Large intestine (tissue), 3 donors: ENCODE measurements at regions not wholly inside any gene's neighbourhood (a gene's known extent, or its start where the extent isn't known, plus 50 kb on each side); places are given as distances from the start of the nearest gene placed in this dataset.

Experiments used
- DNase-seq, 2 donors: peaks; one replicate each; pipeline versions ENCODE4 v3.0.0 to v3.0.0-alpha.2; 2013
- H3K27ac ChIP-seq: one replicate; pipeline ENCODE4 v1.5.1; 2013; ENCODE audit warnings: low read length
- H3K27me3 ChIP-seq: 2 replicates; pipeline ENCODE4 v1.6.1; 2013; ENCODE audit warnings: low read length; ENCODE audit not compliant: control insufficient read depth, insufficient read depth
- H3K36me3 ChIP-seq: 2 replicates; pipeline ENCODE4 v1.6.1; 2013; ENCODE audit warnings: low read length; ENCODE audit not compliant: control insufficient read depth, insufficient read depth
- H3K4me1 ChIP-seq: one replicate; pipeline ENCODE4 v1.6.1; 2013; ENCODE audit warnings: low read length; ENCODE audit not compliant: control insufficient read depth, insufficient read depth
- H3K4me3 ChIP-seq: one replicate; pipeline ENCODE4 v1.5.1; 2013; ENCODE audit warnings: low read length
- H3K9me3 ChIP-seq: one replicate; pipeline ENCODE4 v1.6.1; 2013; ENCODE audit warnings: mild to moderate bottlenecking, low read depth, low read length, moderate library complexity; ENCODE audit not compliant: control insufficient read depth
- WGBS: methylation state at CpG from one replicate; pipeline ENCODE4 v1.1.5; 2013; ENCODE audit warnings: low lambda C conversion rate; ENCODE audit not compliant: insufficient coverage; 5-methylcytosine and 5-hydroxymethylcytosine counted together

DNA sequence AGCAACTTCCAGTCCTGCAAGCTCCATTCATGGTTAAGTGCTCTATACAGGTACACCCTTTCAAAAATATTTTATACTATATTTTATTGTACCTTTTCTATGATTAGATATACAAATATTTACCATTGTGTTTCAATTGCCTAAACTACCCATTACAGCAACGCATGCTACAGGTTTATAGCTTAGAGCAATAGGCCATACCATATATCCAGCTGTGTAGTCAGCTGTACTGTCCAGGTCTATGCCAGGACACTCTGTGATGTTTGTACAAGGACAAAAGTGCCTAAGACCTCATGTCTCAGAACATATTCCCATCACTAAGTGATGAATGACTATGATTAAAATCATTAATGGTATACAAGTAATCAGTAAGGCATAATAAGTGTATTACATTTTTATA is 368.7 kb downstream of the CMPK2 start:
- H3K9me3 ChIP-seq = peaks cover 6% of the 10 kb centered on the region
- no peak overlapping the region for H3K27ac ChIP-seq
- no peaks in the 10 kb centered on the region for H3K4me1 ChIP-seq
- no peak for DNase-seq
- H3K36me3 ChIP-seq = no peaks in the 10 kb centered on the region
- no peak overlapping the region for H3K4me3 ChIP-seq
- H3K27me3 ChIP-seq = no peaks in the 10 kb centered on the region
- no CpG with 5 or more reads among the region's 1 CpG for WGBS

DNA sequence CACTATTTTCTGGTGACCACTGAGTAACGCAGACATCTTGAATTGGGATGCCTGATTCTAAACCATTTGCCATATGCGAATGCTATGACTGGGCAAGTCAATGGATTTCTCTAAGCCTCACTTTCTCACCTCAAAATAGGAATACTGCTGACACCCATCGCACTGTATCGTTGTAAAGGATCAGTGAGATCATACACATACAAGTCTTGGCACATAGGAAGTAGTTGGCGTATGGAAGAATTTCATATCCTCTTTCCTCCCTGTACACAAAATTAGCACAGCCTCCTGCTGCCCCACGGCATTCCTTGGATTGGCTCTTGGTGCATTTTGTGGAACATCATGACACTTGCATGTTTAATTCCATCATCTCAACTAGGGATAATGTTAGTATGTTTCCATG is 366.9 kb downstream of the CMPK2 start:
- no peak for DNase-seq
- Histone ChIP-seq H3K36me3 (no peaks in the 10 kb centered on the region), H3K27me3 (no peaks in the 10 kb centered on the region)

DNA sequence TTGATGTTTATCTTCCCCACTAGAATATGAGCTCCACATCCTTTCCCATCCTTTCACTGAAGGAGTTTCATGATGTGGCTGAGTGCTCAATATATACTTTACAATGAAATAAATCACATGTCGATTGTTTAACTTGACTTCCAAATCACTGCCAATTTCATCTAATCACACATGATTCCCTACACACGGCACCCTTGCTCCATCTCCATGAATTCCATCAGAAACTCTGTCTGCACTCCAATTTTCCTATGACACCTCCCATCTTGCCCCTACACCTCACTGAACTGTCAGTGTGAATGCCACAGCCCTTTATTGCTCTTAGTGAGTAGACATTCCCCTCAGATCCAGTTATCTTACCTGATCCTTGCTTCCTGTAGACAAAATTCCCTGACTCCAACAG is 366.0 kb downstream of the CMPK2 start:
- Histone ChIP-seq H3K27ac (no peak overlapping the region), H3K27me3 (no peaks in the 10 kb centered on the region), H3K9me3 (peaks cover 6% of the 10 kb centered on the region), H3K4me3 (no peak overlapping the region), H3K36me3 (no peaks in the 10 kb centered on the region), H3K4me1 (no peaks in the 10 kb centered on the region)
- DNase-seq = no peak
- 73% methylated on average over 2 of the region's 2 CpGs for WGBS

More for the DNA sequence above, 366.9 kb downstream of the CMPK2 start:
- no CpG with 5 or more reads among the region's 6 CpGs for WGBS
- peaks cover 6% of the 10 kb centered on the region for H3K9me3 ChIP-seq
- H3K27ac ChIP-seq = no peak overlapping the region
- H3K4me1 ChIP-seq = no peaks in the 10 kb centered on the region
- no peak overlapping the region for H3K4me3 ChIP-seq

DNA sequence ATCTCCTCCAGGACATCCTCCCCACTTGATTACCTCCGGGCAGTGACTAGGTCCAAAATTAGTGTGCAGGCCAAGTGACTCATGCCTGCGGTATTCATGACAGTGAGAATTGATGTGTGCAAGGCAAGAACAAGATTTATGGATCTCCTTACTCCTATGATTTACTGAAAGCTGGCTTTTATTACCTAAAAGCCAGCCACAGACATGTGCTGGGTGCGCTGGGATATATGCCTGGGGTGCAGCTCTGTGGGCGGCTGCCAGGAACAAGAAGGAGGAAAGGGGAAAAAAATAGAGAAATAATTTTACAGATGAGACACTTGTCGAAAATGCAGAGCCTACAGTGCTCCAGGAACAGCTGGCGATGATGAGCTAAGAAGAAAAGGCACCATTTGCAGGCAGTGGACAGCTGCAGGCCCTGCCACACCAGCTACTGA is 359.3 kb downstream of the CMPK2 start:
- H3K4me3 ChIP-seq = no peak overlapping the region
- 100% methylated on average over 4 of the region's 6 CpGs for WGBS
- H3K9me3 ChIP-seq = no peaks in the 10 kb centered on the region
- H3K36me3 ChIP-seq = no peaks in the 10 kb centered on the region
- no peaks in the 10 kb centered on the region for H3K27me3 ChIP-seq
- no peaks in the 10 kb centered on the region for H3K4me1 ChIP-seq
- H3K27ac ChIP-seq = no peak overlapping the region
- no peak for DNase-seq

DNA sequence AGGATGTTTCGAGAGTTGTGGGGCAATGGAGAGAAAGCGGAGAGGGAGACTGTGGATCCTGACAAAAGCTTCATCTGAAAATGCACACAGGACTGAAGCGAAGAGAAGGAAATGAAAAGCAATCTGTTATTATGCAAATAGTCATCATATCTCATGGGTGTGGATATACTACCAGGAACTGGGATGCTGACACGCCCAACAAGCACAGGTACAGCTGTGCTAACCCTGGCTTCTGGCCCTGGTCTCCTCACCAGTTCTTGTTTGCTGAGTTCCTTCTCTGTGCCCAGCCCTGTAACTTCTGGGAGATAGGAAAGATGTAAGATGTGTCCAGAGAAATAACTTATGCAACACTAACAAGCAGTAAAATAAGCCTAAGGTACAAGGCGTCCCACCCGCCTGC is 358.8 kb downstream of the CMPK2 start:
- H3K4me1 ChIP-seq = no peaks in the 10 kb centered on the region
- 100% methylated on average over 1 of the region's 6 CpGs for WGBS
- no peak overlapping the region for H3K4me3 ChIP-seq
- no peak overlapping the region for H3K27ac ChIP-seq
- DNase-seq = peak in 1 of 2 donors; percentile 11
- no peaks in the 10 kb centered on the region for H3K27me3 ChIP-seq
- no peaks in the 10 kb centered on the region for H3K36me3 ChIP-seq
- H3K9me3 ChIP-seq = no peaks in the 10 kb centered on the region

DNA sequence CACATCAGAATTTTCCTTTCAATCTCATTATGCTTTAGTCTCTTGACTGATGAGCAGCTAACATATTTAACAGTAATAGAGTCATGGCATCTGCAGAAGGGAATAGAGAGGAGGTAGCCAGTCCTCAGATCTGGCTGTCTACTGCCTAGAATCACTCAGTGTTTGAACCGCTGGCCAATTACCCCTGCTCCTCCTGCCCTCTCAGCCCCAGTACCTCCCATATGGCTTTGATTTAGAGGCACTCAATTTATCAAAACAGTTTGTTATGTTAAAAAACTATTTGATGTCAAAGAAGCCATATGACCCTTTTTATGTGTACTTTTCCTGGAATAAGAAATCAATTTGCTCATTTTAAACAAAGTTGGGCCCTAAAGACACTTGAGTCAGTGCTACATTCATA is 355.2 kb downstream of the CMPK2 start:
- Histone ChIP-seq H3K36me3 (no peaks in the 10 kb centered on the region), H3K4me1 (no peaks in the 10 kb centered on the region), H3K4me3 (no peak overlapping the region), H3K27ac (no peak overlapping the region), H3K9me3 (no peaks in the 10 kb centered on the region), H3K27me3 (no peaks in the 10 kb centered on the region)
- DNase-seq = no peak
- no CpG with 5 or more reads among the region's 1 CpG for WGBS

DNA sequence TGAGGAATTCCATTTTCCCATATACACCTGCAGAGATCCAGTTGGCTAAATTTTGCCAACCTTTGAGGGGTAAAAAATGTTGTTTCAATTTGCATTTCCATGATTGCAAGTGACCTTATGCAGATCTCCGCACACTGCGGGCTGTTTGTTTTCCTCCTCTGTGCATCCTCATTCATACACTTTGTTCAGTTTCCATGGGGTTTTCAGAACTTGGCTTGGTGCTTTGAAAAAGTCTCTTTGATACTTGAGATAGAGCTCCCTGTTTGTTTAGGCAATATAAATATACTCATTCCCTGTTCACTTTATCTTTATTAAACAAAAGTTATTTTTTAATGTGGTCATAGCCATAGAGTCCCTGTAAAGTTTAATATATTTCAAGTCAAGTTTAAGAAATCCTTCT is 353.1 kb downstream of the CMPK2 start:
- Histone ChIP-seq H3K4me3 (no peak overlapping the region), H3K27me3 (no peaks in the 10 kb centered on the region), H3K9me3 (no peaks in the 10 kb centered on the region), H3K27ac (no peak overlapping the region), H3K4me1 (no peaks in the 10 kb centered on the region), H3K36me3 (no peaks in the 10 kb centered on the region)
- 90% methylated on average over 2 of the region's 2 CpGs for WGBS
- DNase-seq = no peak

DNA sequence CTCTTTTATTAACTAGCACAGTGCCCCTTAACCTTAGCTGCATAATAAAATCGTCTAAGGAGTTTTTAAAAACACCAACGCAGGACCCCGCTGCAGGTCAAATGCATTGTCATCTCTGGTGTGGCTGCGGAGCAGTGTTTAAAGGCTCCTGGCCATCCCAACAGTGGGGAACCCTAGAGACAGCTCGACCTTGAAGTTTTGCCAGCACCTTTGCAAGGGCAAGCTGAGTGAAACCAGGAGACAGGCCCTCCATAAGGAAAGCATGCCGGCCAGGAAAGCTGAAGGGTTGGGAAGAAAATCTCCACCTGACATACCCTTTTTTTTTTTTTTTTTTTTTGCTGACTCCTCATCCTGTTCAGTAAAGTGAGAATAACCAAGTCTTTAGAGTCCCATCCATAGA is 349.0 kb downstream of the CMPK2 start:
- no peaks in the 10 kb centered on the region for H3K9me3 ChIP-seq
- H3K36me3 ChIP-seq = no peaks in the 10 kb centered on the region
- no peaks in the 10 kb centered on the region for H3K4me1 ChIP-seq
- no peak overlapping the region for H3K4me3 ChIP-seq
- H3K27me3 ChIP-seq = no peaks in the 10 kb centered on the region
- H3K27ac ChIP-seq = no peak overlapping the region
- WGBS = no CpG with 5 or more reads among the region's 6 CpGs
- DNase-seq = no peak

DNA sequence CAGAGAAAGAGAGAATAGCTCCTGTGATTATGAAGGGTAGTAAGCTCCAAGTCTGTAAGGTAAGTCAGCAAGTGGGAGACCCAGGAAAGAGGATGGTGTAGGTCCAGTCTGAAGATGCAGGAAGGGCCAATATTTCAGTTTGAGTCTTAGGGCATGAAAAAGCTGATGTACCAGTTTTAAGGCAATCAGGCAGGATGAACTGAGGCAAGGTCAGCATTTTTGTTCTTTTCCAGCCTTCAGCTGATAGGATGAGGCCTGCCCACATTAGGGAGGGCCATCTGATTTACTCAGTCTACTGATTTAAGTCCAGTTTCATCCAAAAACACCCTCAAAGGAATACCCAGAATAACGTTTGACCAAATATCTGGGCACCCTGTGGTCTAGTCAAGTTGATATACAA is 347.3 kb downstream of the CMPK2 start:
- no peaks in the 10 kb centered on the region for H3K27me3 ChIP-seq
- WGBS = 100% methylated on average over 1 of the region's 1 CpG

DNA sequence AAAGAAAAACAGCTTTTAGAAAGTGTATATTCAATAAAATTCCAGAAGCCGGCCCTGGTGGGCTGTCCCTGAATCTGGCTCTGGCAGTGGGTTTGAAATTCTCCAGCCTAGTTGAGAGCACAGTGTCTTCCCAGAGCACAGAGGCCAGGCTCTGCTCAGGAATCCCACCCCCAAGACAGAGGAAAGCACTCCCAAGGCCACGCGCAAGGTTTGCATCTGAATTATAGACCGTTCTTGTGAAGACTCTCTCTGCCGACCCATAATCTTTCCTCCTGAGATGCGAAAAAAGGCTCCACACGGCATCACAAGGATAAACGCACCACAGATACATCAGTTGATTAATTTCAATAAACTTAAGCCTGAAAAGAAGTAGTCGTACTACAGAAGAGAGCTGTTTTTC is 342.2 kb downstream of the CMPK2 start:
- Histone ChIP-seq H3K4me1 (peaks cover 2% of the 10 kb centered on the region), H3K9me3 (no peaks in the 10 kb centered on the region), H3K27ac (no peak overlapping the region), H3K36me3 (no peaks in the 10 kb centered on the region), H3K27me3 (no peaks in the 10 kb centered on the region), H3K4me3 (no peak overlapping the region)
- no peak for DNase-seq
- WGBS = 80% methylated on average over 1 of the region's 9 CpGs

More for the DNA sequence above, 347.3 kb downstream of the CMPK2 start:
- Histone ChIP-seq H3K9me3 (no peaks in the 10 kb centered on the region), H3K4me1 (no peaks in the 10 kb centered on the region), H3K36me3 (no peaks in the 10 kb centered on the region), H3K27ac (no peak overlapping the region), H3K4me3 (no peak overlapping the region)
- DNase-seq = no peak

DNA sequence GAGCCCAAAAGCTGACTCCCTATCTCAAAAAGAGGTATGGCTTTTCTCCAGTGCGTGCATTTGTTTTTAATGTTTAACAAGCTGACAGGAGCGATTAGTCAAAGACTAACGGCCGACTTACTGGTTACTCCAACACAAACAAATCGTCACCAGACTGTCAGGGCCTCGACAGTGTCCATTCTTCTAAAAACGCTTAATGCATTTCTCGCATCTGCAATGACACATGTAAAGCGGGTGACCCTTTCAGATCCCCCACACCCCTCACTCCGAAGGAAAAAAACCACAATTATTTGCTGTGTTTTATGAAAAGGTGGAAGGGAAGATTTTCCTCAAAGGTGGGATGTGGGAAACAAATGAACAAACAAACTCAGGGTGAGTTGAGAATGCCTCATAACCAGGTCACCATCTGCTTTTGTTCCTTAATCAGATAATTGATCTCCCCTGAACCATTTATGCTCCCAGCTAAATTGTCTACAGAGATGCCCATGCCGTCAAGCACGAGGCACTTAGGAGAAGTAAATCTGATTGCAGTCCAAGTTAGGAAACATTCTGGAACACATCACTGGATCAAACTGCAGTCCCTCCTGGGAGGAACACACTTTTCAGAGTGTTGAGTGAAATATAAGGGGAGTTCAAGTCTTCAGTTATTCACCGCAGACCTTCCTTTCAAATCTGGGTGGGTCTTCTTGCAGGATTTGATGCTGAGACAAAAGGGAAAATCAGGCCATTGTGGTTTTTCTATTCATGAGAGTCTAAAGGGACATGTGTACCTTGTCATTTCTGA is 340.8 kb downstream of the CMPK2 start:
- Histone ChIP-seq H3K4me3 (no peak overlapping the region), H3K4me1 (peaks cover 2% of the 10 kb centered on the region), H3K36me3 (no peaks in the 10 kb centered on the region), H3K27me3 (no peaks in the 10 kb centered on the region), H3K27ac (no peak overlapping the region), H3K9me3 (no peaks in the 10 kb centered on the region)
- no peak for DNase-seq
- 25% methylated on average over 4 of the region's 13 CpGs for WGBS
